HepG2 (cell line): ENCODE measurements at regions not wholly inside any gene's neighbourhood (a gene's known extent, or its start where the extent isn't known, plus 50 kb on each side); places are given as distances from the start of the nearest gene placed in this dataset.

Experiments used
- ATAC-seq: fragments of 200-7000 bp; cut with Tn5 transposase; 3 replicates; pipeline ENCODE4 v1.9.1; 2020; ENCODE audit warnings: mild to moderate bottlenecking, moderate library complexity
- BruUV-seq: library from RNA; stranded (reverse); fragments of 400-500 nt; replicated peaks from 2 replicates; lab custom pipeline; 2021; lab: Mats Ljungman, UMichigan
- CTCF ChIA-PET: fragments of 300-600 bp; formaldehyde crosslinking; extraction: SDS; loops from one replicate; lab custom pipeline; 2021; ENCODE audit warnings: low total read pairs, inconsistent platforms, low intra/inter-chr PET ratio; lab: Yijun Ruan, JAX
- POLR2A ChIA-PET: fragments of 350-600 bp; sonication (Branson Sonifier 250); formaldehyde crosslinking; loops from one replicate; lab custom pipeline; 2020; ENCODE audit warnings: antibody characterized with exemption, inconsistent platforms; lab: Yijun Ruan, JAX
- DNase-seq: peaks from one replicate; pipeline ENCODE4 v3.0.0-alpha.2; 2015; ENCODE audit warnings: low spot score
- FAIRE-seq: peaks from 3 replicates; lab custom pipeline; 2011; peaks lifted over from hg19 to GRCh38; lab: Jason Lieb, UNC
- H2AFZ ChIP-seq: one replicate; pipeline ENCODE4 v1.6.1; 2011; ENCODE audit warnings: low read length, inconsistent platforms
- H3K27ac ChIP-seq: fragments of 300-600 bp; 3 replicates; pipeline ENCODE4 v1.8.0; 2011; ENCODE audit warnings: mixed run types, mild to moderate bottlenecking, mixed read lengths, low read length, inconsistent platforms; ENCODE audit not compliant: insufficient read depth; ENCODE audit errors: extremely low read length
- H3K27me3 ChIP-seq, 2 experiments: fragments of 200-600 bp in 1 of 2; 2 replicates in 1 of 2; 3 replicates in 1 of 2; pipeline versions ENCODE4 v1.6.0 to v1.8.0; 2011; ENCODE audit warnings: low read length in 2 of 2, mild to moderate bottlenecking in 2 of 2, moderate library complexity in 2 of 2, inconsistent platforms in 1 of 2; ENCODE audit not compliant: insufficient read depth in 2 of 2, control insufficient read depth in 1 of 2
- H3K36me3 ChIP-seq, 2 experiments: fragments of 200-600 bp in 1 of 2; replicated peaks in 1 of 2; 2 replicates in 1 of 2; 3 replicates in 1 of 2; pipeline versions ENCODE4 v1.5.1 to v1.8.0; 2011; ENCODE audit warnings: low read length in 2 of 2, inconsistent platforms in 1 of 2; ENCODE audit not compliant: insufficient read depth in 2 of 2, control insufficient read depth in 1 of 2
- H3K4me1 ChIP-seq: 2 replicates; pipeline ENCODE4 v1.5.1; 2012; ENCODE audit warnings: low read length, inconsistent platforms; ENCODE audit not compliant: insufficient read depth
- H3K4me2 ChIP-seq: 2 replicates; pipeline ENCODE4 v1.6.0; 2011; ENCODE audit warnings: low read depth, low read length, inconsistent platforms
- H3K4me3 ChIP-seq, 3 experiments: fragments of 200-600 bp in 1 of 3; sonication (generic), shearing (Covaris generic) in 1 of 3; replicated peaks in 1 of 3; 2 replicates each; pipeline ENCODE4 v1.5.1; 2011 to 2016; ENCODE audit warnings: low read length in 3 of 3, inconsistent platforms in 2 of 3, low read depth in 2 of 3, mild to moderate bottlenecking in 2 of 3, control low read depth in 1 of 3, mixed read lengths in 1 of 3; ENCODE audit not compliant: insufficient read depth in 1 of 3
- H3K79me2 ChIP-seq: one replicate; pipeline ENCODE4 v1.6.1; 2011; ENCODE audit warnings: low read length, inconsistent platforms; ENCODE audit not compliant: insufficient read depth
- H3K9ac ChIP-seq: 2 replicates; pipeline ENCODE4 v1.6.0; 2011; ENCODE audit warnings: mild to moderate bottlenecking, low read depth, low read length, inconsistent platforms; ENCODE audit not compliant: insufficient read depth
- H3K9me3 ChIP-seq: 2 replicates; pipeline ENCODE4 v1.5.1; 2012; ENCODE audit warnings: mild to moderate bottlenecking, low read length
- H4K20me1 ChIP-seq: 2 replicates; pipeline ENCODE4 v1.6.0; 2011; ENCODE audit warnings: inconsistent platforms, mild to moderate bottlenecking, low read length, moderate library complexity; ENCODE audit not compliant: insufficient read depth
- AHDC1 ChIP-seq: sonication (generic); formaldehyde crosslinking; IDR thresholded peaks from 2 replicates; pipeline ENCODE4 v1.5.1; 2020; ENCODE audit warnings: mild to moderate bottlenecking, missing genetic modification reagents, borderline replicate concordance
- ATF3 ChIP-seq: sonication (generic); formaldehyde crosslinking; IDR thresholded peaks from 2 replicates; pipeline ENCODE4 v1.4.0; 2020; ENCODE audit warnings: missing genetic modification reagents
- BRF2 ChIP-seq: sonication (generic); formaldehyde crosslinking; IDR thresholded peaks from 2 replicates; pipeline ENCODE4 v1.8.1; 2022; ENCODE audit warnings: mild to moderate bottlenecking, missing genetic modification reagents
- CCAR2 ChIP-seq: fragments of 200-400 bp; formaldehyde crosslinking; optimal IDR thresholded peaks from 2 replicates; pipeline ENCODE3; 2018; ENCODE audit warnings: low read depth, mild to moderate bottlenecking, low read length, moderate library complexity
- KLF11 ChIP-seq: IDR thresholded peaks from 2 replicates; pipeline ENCODE4 v1.6.1; 2016; ENCODE audit warnings: missing compliant biosample characterization
- NFIB ChIP-seq: sonication (generic); formaldehyde crosslinking; IDR thresholded peaks from 2 replicates; pipeline ENCODE4 v1.9.0; 2021; ENCODE audit warnings: missing genetic modification reagents, mild to moderate bottlenecking, borderline replicate concordance
- PHB2 ChIP-seq: fragments of 450-650 bp; IDR thresholded peaks from 2 replicates; pipeline ENCODE4 v1.6.1; 2018; ENCODE audit not compliant: partially characterized antibody
- REXO4 ChIP-seq: sonication (generic); formaldehyde crosslinking; IDR thresholded peaks from 2 replicates; pipeline ENCODE4 v1.8.0; 2022; ENCODE audit warnings: missing genetic modification reagents, mild to moderate bottlenecking, borderline replicate concordance
- ZMYM4 ChIP-seq: sonication (generic); formaldehyde crosslinking; IDR thresholded peaks from 2 replicates; pipeline ENCODE4 v1.8.1; 2023; ENCODE audit warnings: mild to moderate bottlenecking, missing genetic modification reagents
- ZNF124 ChIP-seq: sonication (generic); formaldehyde crosslinking; IDR thresholded peaks from 2 replicates; pipeline ENCODE4 v1.4.0; 2020; ENCODE audit warnings: missing genetic modification reagents
- ZNF256 ChIP-seq: sonication (generic); formaldehyde crosslinking; conservative IDR thresholded peaks from 2 replicates; pipeline ENCODE4 v1.4.0; 2020; ENCODE audit warnings: missing genetic modification reagents
- ZNF816 ChIP-seq: sonication (generic); formaldehyde crosslinking; IDR thresholded peaks from 2 replicates; pipeline ENCODE4 v1.8.0; 2022; ENCODE audit warnings: missing genetic modification reagents, mild to moderate bottlenecking, borderline replicate concordance
- WGBS: methylation state at CpG from one replicate; pipeline ENCODE4 v1.1.6; 2017; ENCODE audit warnings: low lambda C conversion rate; 5-methylcytosine and 5-hydroxymethylcytosine counted together
- in situ Hi-C: cut with HindIII; loops from 2 replicates; pipeline ENCODE4 v1.10.0; 2017; ENCODE audit warnings: low pct_unique_long_range_greater_than_20kb; ENCODE audit not compliant: extremely low pct_ligation_motif_present
- intact Hi-C: fragments of 100-400 bp; cut with micrococcal nuclease; formaldehyde crosslinking; loops from one replicate; pipeline ENCODE4 v1.10.0; 2022; ENCODE audit not compliant: unreplicated experiment
- TF ChIP-seq, protein P1 (sequence below): sonication (generic); formaldehyde crosslinking; IDR thresholded peaks from 2 replicates; pipeline ENCODE4 v1.4.0; 2020; ENCODE audit warnings: missing genetic modification reagents
- TF ChIP-seq, protein P2 (sequence below): fragments of 450-650 bp; IDR thresholded peaks from 2 replicates; pipeline ENCODE4 v1.6.1; 2016
- TF ChIP-seq, protein P3 (sequence below): IDR thresholded peaks from 2 replicates; pipeline ENCODE4 v1.6.1; 2012; ENCODE audit warnings: inconsistent platforms

DNA sequence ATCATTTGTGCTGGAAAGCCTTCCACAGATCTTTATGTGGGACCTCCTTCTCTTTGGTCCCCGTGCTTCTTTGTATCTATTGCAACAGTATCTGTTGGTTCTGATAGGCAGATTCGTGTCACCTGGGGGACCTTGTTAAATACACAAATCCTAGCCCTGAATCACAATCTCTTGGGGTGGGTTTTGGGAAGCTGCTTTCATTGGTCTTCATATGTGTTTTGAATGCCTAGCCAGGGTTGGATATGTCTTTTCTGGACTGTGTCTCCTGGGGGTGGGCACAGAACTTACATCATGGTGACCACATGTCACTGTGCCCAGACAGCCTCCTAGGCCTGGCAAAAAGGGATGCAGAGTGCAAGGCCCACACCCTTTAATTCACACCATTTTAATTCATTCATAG lies 81.0 kb upstream of the HNF1B start:
- DNase-seq: no peak
- intact Hi-C loops (no loop called here), in situ Hi-C loops (no loop called here)
- no peak overlapping the region for H3K9ac ChIP-seq
- POLR2A ChIA-PET: no interaction called here
- no TSS peak for BruUV-seq
- H3K9me3 ChIP-seq: no peaks in the 10 kb centered on the region
- no peak overlapping the region for H3K27ac ChIP-seq
- 44% methylated on average over 2 of the region's 2 CpGs for WGBS
- no peak for FAIRE-seq
- H3K79me2 ChIP-seq: no peaks in the 10 kb centered on the region
- CTCF ChIA-PET: no interaction called here
- no peak overlapping the region for H3K4me2 ChIP-seq
- ATAC-seq: no peak
- H2AFZ ChIP-seq: no peak overlapping the region
- no peaks in the 10 kb centered on the region for H4K20me1 ChIP-seq
- no peaks in the 10 kb centered on the region; a peak in 1 of 5 replicates for H3K27me3 ChIP-seq
- no peak overlapping the region for H3K4me3 ChIP-seq
- peaks cover 70% of the 10 kb centered on the region for H3K4me1 ChIP-seq
- H3K36me3 ChIP-seq: no peaks in the 10 kb centered on the region
- TF ChIP-seq AHDC1: no peak
- no peak for TF ChIP-seq CCAR2
- TF ChIP-seq PHB2: no peak
- no peak for TF ChIP-seq REXO4 (CRISPR knock-in tag)
- no peak for TF ChIP-seq ZMYM4 (CRISPR knock-in tag)
- TF ChIP-seq ZNF256 (CRISPR knock-in tag): no peak
- TF ChIP-seq NFIB: no peak
- TF ChIP-seq, protein P1, sequence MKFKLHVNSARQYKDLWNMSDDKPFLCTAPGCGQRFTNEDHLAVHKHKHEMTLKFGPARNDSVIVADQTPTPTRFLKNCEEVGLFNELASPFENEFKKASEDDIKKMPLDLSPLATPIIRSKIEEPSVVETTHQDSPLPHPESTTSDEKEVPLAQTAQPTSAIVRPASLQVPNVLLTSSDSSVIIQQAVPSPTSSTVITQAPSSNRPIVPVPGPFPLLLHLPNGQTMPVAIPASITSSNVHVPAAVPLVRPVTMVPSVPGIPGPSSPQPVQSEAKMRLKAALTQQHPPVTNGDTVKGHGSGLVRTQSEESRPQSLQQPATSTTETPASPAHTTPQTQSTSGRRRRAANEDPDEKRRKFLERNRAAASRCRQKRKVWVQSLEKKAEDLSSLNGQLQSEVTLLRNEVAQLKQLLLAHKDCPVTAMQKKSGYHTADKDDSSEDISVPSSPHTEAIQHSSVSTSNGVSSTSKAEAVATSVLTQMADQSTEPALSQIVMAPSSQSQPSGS: no peak
- TF ChIP-seq, protein P2, sequence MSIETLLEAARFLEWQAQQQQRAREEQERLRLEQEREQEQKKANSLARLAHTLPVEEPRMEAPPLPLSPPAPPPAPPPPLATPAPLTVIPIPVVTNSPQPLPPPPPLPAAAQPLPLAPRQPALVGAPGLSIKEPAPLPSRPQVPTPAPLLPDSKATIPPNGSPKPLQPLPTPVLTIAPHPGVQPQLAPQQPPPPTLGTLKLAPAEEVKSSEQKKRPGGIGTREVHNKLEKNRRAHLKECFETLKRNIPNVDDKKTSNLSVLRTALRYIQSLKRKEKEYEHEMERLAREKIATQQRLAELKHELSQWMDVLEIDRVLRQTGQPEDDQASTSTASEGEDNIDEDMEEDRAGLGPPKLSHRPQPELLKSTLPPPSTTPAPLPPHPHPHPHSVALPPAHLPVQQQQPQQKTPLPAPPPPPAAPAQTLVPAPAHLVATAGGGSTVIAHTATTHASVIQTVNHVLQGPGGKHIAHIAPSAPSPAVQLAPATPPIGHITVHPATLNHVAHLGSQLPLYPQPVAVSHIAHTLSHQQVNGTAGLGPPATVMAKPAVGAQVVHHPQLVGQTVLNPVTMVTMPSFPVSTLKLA: no peak
- TF ChIP-seq ATF3 (CRISPR knock-in tag): no peak
- TF ChIP-seq ZNF124 (CRISPR knock-in tag): no peak
- no peak for TF ChIP-seq ZNF816 (CRISPR knock-in tag)
- TF ChIP-seq KLF11 (CRISPR knock-in tag): no peak
- TF ChIP-seq BRF2: no peak
- TF ChIP-seq, protein P3, sequence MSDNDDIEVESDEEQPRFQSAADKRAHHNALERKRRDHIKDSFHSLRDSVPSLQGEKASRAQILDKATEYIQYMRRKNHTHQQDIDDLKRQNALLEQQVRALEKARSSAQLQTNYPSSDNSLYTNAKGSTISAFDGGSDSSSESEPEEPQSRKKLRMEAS: no peak
